ENCODE measurements at regions not wholly inside any gene's neighbourhood (a gene's known extent, or its start where the extent isn't known, plus 50 kb on each side); places are given as distances from the start of the nearest gene placed in this dataset.
"Not testable (repeated sequence)": the region's sequence is repeated elsewhere in the genome, so short reads cannot be mapped to it uniquely, and the experiment has no call there.

DNA sequence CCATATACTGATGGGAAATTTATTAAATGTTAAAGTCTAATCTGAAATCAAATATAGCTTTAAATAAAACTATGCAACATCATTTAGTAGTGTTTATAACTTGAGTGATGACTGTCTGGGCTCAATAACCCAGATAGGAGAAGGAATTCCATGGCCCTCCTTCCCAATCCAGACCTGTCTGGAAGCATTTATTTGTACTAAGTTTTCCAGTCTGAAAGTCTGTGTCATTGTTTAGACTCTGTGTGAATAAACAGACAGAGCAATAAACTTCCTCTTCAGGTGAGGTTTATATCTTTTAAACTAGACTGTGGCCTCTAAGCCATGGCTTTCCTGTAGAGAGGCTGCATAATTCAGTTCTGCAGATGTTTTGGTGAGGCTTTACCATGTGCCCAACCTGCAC lies 176.4 kb downstream of the SOX4 start:
- no peak for DNase-seq

DNA sequence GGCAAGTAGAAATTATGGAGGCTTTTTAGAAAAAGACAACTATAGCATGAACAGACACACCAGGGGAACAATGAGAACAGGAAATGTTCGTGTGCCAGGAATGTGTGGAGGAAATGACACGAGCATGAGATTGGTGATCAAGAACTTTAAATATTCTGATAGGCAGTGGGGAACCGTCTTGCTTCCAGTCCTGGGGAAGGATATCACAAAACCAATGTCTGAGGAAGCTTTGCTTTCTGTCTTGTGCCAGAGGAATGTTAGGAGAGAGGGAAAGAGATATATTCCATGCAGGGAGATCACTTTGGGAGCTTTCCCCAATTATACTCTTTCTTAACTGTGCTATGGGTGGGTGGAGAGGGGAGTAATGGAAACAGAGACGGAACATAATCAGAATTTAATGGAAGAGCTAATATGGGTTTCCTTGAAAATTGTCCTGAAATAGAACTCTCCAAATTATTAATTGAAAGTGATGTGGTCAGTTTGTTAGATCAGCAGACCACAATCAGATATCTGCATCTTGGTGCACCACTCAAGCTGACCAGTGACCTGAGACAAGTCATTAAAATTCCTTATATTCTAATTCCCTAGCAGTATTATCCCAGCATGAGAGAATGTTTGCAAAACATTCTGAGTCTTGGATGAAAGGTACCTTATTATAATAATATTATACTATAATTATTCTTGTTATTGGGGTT lies 178.2 kb downstream of the SOX4 start:
- DNase-seq: no peak

DNA sequence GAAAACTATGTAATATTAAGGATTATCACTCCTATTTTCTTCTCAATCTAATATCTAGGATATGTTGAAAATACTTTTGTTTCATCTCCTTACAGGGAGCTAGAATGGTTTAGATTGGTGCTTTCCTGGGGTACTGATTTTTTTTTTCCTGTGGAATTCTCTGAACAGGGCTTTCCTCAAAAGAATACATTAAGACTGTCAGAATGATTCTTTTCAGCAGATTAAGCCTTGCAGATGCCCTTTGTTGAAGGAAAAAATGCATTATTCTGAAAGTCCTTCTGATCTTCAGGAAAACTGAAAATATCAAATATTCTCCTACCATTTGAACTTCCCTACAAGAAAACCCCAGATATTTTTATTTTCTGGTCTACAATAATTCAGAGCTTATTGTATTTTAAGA lies 178.9 kb downstream of the SOX4 start:
- DNase-seq: no peak

GRCh38 chr6:21772884-21773575 lies 179.5 kb downstream of the SOX4 start:
- no peak for DNase-seq

GRCh38 chr6:21773576-21773968 lies 180.0 kb downstream of the SOX4 start:
- no peak for DNase-seq

GRCh38 chr6:21777846-21778245 lies 184.3 kb downstream of the SOX4 start:
- no peak for DNase-seq

DNA sequence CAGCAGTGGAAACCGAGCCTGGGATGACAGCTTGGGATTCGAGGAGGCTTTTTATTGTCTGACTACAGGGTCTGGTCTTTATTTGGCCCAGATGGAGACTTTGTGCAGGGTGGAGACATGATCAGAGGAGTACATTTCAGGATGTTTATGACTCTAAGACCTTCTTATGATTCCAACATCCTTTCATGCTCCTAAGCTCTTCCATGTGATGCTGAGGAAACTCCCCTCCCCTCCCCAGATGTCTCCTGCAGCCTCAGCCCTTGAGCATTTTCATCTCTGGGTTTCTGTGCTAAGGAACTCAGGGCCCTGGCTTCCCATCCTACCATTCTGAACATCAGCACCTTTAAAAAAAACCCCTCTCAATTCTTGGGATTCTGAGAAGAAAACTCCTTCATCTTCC lies 186.6 kb downstream of the SOX4 start:
- no peak for DNase-seq

DNA sequence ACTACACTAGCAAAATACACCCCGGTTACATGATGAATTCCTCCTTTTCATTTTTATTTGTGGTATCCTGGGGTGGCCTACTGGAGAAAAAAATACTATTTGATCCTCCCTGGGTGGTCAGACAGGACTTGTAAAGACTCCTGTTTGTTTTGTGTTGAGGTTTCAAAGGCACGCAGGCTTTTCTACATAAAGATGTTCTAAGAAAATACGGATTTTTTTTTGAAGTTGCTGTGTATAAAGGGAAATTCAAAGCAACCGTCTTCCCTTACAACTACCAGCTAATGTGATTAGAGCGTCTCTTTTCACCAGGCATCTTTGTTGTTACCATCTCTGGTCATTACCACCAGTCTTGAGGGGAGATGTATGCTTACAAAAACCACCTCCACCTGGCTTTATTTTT lies 187.1 kb downstream of the SOX4 start:
- DNase-seq: no peak

DNA sequence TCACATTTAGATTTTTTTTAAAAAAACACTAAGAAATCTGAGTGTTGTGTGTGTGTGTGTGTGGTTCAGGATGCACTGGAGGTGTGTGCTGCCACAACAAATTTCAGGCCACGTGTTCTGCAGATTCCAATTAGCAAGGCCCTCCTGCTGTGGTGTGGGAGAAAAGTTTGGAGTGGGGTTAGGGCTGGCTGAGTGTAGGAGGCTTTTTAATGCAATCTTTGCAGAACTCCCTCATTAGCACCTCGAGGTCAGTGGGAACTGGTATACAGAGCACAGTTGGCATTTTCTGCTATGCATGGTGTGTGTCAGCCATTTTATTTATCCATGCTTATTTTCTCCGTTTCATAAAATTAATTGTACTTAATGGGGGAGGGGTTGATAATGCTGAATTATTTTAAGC lies 187.6 kb downstream of the SOX4 start:
- DNase-seq: no peak

GRCh38 chr6:21785164-21785563 lies 191.6 kb downstream of the SOX4 start:
- no peak for DNase-seq

- DNase-seq: no peak
Observed at GRCh38 chr6:21791056-21791455, 197.5 kb downstream of the SOX4 start.

GRCh38 chr6:21791581-21791980 lies 198.0 kb downstream of the SOX4 start:
- no peak for DNase-seq

GRCh38 chr6:21792177-21792576 lies 198.6 kb downstream of the SOX4 start:
- no peak for DNase-seq

- not testable (repeated sequence) for DNase-seq
Observed at GRCh38 chr6:21796979-21797378, 203.4 kb downstream of the SOX4 start.

DNA sequence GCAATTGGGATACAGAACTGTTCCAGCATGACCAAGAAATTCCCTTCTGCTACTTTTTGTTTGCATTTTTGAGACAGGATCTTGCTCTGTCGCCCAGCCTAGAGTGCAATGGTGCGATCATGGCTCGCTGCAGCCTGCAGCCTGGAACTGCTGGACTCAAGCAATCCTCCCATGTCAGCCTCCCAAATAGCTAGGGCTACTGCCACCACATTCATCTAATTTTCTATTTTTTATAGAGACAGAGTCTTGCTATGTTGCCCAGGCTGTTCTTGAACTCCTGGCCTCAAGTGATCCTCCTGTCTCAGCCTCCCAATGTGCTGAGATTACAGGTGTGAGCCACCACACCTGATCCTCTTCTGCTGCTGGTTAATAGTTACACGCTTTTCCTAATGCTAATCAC lies 204.9 kb downstream of the SOX4 start:
- DNase-seq: no peak

GRCh38 chr6:21800330-21800729 lies 206.8 kb downstream of the SOX4 start:
- no peak for DNase-seq

DNA sequence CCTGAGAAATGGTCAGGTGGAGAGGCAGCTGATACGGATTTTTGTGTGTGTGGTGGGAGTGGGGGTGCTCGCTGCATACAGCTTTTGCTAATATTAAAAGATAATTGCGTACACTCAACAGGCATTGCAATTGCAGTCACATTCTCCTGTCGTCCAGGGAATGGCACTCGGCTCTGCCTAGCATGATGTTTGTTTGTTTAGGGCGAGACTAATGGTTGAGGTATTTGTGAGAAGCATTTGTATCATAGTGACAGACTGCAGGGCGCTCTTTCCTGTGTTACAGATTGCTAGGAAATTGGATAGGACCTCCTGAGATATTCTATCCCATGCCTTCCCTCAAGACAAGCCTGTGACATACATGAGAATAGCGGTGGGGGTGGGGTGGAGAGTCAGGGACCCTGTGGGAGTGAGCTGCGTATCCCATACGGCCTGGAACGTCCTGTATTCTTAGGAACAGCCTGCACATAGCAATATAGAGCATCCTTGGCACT lies 207.4 kb downstream of the SOX4 start:
- no peak for DNase-seq

DNA sequence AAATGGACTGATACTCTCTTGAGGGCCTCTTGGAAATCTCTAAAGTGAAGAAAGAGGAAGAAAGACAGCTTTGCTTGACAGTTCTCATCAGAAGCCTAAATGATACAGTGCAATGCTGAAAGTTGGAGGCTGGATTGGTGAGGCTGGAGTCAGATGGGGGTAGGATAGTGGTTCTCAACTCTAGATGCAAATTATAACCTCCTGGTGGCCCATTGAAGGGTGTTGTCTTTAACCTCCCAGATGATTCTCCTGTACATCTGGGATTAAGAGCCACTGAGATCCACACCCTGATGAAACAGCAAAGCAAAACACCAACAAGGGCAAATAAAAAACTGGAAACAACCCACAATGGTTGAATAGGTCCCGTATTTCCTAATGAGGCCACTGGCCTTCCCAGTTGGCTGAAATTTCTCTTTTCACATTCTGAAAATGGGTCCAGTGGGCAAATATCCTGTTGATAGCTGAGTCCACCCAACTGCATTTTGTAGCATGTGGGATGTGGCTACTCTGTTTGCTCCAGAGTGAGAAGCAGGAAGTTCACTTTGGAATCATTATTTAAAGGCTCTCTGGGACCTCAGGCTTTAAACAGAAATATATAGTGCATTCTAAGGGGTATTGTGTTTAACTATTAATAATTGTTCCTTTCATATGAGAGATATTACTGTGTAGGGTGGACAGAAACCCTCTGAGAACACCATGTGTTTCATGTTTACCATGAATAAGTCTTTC lies 208.1 kb downstream of the SOX4 start:
- DNase-seq: no peak

- no peak for DNase-seq
Observed at GRCh38 chr6:21802175-21802822, 208.7 kb downstream of the SOX4 start.

DNA sequence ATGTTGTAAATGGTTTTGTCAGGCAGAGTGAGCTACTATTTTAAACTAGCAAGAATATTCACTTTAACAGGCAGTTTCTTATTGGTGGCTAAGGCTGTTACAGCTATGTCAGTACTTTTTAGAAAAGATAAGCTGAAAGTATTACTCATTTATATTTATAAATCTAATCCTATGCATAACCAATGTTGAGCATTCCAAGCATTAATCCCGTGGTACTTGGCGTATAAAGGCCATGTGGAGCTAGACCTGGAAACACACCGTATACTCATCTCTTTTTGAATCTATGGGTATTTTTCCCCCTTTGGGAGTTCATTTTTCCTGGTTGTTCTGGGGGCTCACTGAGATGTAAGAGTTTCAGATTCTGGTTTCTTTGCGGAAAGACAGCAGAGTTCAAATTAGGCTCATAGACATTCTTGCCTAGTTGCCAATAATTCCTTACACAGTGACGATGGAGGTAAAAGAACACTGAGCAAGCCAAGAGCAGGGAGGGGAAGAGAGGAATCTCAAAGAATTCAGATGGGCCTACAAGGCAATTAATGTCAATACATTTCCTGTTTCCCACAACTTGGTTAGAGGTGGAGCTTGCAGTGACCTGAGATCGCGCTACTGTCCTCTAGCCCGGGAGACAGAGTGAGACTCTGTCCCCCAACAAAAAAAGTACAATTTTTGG lies 211.5 kb downstream of the SOX4 start:
- DNase-seq: no peak

DNA sequence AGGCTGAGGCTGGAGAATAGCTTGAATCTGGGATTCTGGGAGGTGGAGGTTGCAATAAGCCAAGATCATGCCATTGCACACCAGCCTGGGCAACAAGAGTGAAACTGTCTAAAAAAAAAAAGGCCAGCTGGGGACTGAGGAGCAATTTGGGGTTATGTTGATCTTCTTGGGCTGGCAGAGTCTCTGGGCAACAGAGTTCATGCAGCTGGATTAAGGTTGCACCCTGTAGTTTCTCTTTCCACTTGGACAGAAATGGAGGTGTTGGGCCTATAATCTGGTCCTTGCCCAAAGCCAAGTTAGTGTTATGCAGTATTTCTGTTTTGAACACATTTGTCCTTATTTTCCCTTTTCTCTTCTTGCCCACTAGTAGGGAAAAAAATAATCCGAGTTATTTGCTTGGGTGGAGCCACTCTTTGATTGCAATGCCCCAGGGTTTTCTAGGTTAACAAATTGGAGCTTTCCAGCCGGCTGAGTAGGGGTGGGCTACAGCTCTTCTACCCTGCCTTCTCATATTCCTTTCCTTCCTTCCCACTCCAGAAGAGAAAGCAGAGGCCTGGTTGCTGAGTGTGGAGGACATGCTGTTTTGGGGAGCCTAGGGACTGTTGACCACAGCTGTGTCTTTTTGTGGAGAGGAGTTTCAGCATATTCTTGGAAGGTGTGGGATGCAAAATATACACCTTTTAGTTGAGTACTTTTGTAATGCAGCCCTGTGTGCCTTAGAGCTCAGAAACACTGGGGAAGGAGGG lies 213.9 kb downstream of the SOX4 start:
- DNase-seq: no peak

Data from nucleus accumbens (tissue), 56 donors.